Peyer's patch (tissue), 4 donors: ENCODE measurements at regions not wholly inside any gene's neighbourhood (a gene's known extent, or its start where the extent isn't known, plus 50 kb on each side); places are given as distances from the start of the nearest gene placed in this dataset.

ENCODE experiments used
- DNase-seq, 3 donors: peaks; one replicate each; pipeline ENCODE4 v3.0.0-alpha.2; 2017 to 2019
- H3K27ac ChIP-seq, 4 donors: fragments of 200-600 bp; sonication (generic); one replicate each; pipeline ENCODE4 v1.5.1; 2016 to 2019
- H3K27me3 ChIP-seq, 2 donors: fragments of 200-600 bp; sonication (generic); one replicate each; pipeline ENCODE4 v1.5.1; 2019
- H3K36me3 ChIP-seq, 3 donors: fragments of 200-600 bp; sonication (generic); one replicate each; pipeline ENCODE4 v1.5.1; 2016 to 2019
- H3K4me1 ChIP-seq, 4 donors: fragments of 200-600 bp; sonication (generic); one replicate each; pipeline ENCODE4 v1.5.1; 2016 to 2019
- H3K4me3 ChIP-seq, 4 donors: fragments of 200-600 bp; sonication (generic); 1 replicate in 3 of 4; 2 replicates in 1 of 4; pipeline ENCODE4 v1.5.1; 2016 to 2019; ENCODE audit warnings: mild to moderate bottlenecking in 1 of 4
- H3K9me3 ChIP-seq, 4 donors: fragments of 200-600 bp; sonication (generic); one replicate each; pipeline ENCODE4 v1.5.1; 2016 to 2019; ENCODE audit warnings: mild to moderate bottlenecking in 1 of 4
- CTCF ChIP-seq, 6 experiments: fragments of 450-650 bp in 4 of 6; fragments of 200-600 bp in 2 of 6; sonication (generic) in 1 of 6; IDR thresholded peaks; one replicate each; pipeline ENCODE4 v1.5.1; 2017 to 2019; ENCODE audit warnings: antibody characterized with exemption in 6 of 6, mild to moderate bottlenecking in 3 of 6, moderate library complexity in 1 of 6
- POLR2A ChIP-seq, 2 donors: fragments of 450-650 bp; IDR thresholded peaks; one replicate each; pipeline ENCODE4 v1.5.1; 2017; ENCODE audit warnings: antibody characterized with exemption in 2 of 2, mild to moderate bottlenecking in 2 of 2, moderate library complexity in 2 of 2

GRCh38 chr15:91465696-91466095 lies 365.6 kb downstream of the SV2B start:
- H3K9me3 ChIP-seq = no peaks in the 10 kb centered on the region
- no peak overlapping the region for H3K27ac ChIP-seq
- no peaks in the 10 kb centered on the region for H3K27me3 ChIP-seq
- TF ChIP-seq POLR2A (IDR thresholded peaks at IDR 0.05) (no peak), CTCF (IDR thresholded peaks at IDR 0.05) (no peak)
- H3K4me1 ChIP-seq = peaks cover 0 to 4% (median 0%) of the 10 kb centered on the region in 4 donors
- no peaks in the 10 kb centered on the region for H3K36me3 ChIP-seq
- DNase-seq = no peak
- no peak overlapping the region for H3K4me3 ChIP-seq

- no peak for DNase-seq
- no peaks in the 10 kb centered on the region for H3K9me3 ChIP-seq
- H3K27ac ChIP-seq = peak overlapping the region in 1 of 4 donors; percentile 16
- peaks cover 0 to 11% (median 0%) of the 10 kb centered on the region in 4 donors for H3K4me1 ChIP-seq
- TF ChIP-seq CTCF (IDR thresholded peaks at IDR 0.05) (no peak), POLR2A (IDR thresholded peaks at IDR 0.05) (no peak)
- H3K36me3 ChIP-seq = no peaks in the 10 kb centered on the region
- no peaks in the 10 kb centered on the region for H3K27me3 ChIP-seq
- H3K4me3 ChIP-seq = no peak overlapping the region
Observed at GRCh38 chr15:91468871-91469580, 369.0 kb downstream of the SV2B start.

- H3K27ac ChIP-seq = peak overlapping the region in 1 of 4 donors; percentile 16
- H3K9me3 ChIP-seq = no peaks in the 10 kb centered on the region
- no peaks in the 10 kb centered on the region for H3K36me3 ChIP-seq
- no peak for TF ChIP-seq POLR2A (IDR thresholded peaks at IDR 0.05)
- TF ChIP-seq CTCF (IDR thresholded peaks at IDR 0.05) = no peak
- no peak overlapping the region for H3K4me3 ChIP-seq
- H3K4me1 ChIP-seq = peaks cover 0 to 11% (median 0%) of the 10 kb centered on the region in 4 donors
- H3K27me3 ChIP-seq = no peaks in the 10 kb centered on the region
- peak in 1 of 3 donors; percentile 58 for DNase-seq
Observed at GRCh38 chr15:91469632-91470567, 369.8 kb downstream of the SV2B start.

DNA sequence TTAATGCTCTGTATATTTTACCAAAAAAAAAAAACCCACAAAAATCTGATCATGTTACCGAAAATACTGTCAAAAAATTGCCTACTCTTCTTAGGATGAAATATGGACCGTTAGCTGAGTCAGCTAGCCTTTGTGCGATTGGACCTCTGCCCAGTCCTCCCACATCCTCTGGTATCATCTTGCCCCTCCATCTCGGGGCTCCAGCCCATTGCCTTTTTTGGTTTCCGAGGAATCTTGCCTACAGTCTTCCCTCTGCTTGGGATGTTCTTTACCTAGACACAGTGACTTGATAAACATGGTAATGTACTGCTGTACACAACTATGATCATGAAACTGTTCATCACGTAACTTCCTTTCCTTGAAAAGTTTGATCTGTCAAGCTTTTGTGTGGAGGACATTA lies 371.4 kb downstream of the SV2B start:
- Histone ChIP-seq H3K4me3 (no peak overlapping the region), H3K27ac (no peak overlapping the region), H3K9me3 (no peaks in the 10 kb centered on the region), H3K36me3 (no peaks in the 10 kb centered on the region), H3K27me3 (no peaks in the 10 kb centered on the region), H3K4me1 (peaks cover 0 to 11% (median 0%) of the 10 kb centered on the region in 4 donors)
- TF ChIP-seq POLR2A (IDR thresholded peaks at IDR 0.05) (no peak), CTCF (IDR thresholded peaks at IDR 0.05) (no peak)
- DNase-seq = no peak

DNA sequence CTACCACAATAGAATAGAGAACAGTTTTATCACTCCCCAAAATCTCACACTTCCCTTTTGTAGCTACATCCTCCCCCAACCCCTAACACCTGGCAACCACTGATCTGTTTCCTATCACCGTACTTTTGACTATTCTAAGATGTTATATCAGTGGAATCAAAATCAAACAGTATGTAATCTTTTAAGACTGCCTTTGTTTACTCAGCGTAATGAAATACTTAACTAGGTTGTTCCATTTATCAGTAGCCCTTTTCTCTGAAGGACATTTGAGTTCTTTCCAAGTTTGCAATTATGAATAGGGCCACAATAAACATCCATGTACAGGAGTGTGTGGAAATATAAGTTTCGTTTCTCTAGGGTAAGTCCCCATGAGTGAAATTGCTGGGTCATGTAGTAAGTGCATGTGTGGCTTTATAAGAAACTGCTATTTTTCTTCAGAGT lies 372.3 kb downstream of the SV2B start:
- H3K27ac ChIP-seq = no peak overlapping the region
- peaks cover 0 to 11% (median 0%) of the 10 kb centered on the region in 4 donors for H3K4me1 ChIP-seq
- no peaks in the 10 kb centered on the region for H3K9me3 ChIP-seq
- no peak for DNase-seq
- TF ChIP-seq POLR2A (IDR thresholded peaks at IDR 0.05) (no peak), CTCF (IDR thresholded peaks at IDR 0.05) (no peak)
- H3K4me3 ChIP-seq = no peak overlapping the region
- no peaks in the 10 kb centered on the region for H3K27me3 ChIP-seq
- H3K36me3 ChIP-seq = no peaks in the 10 kb centered on the region
